ENCODE measurements at regions not wholly inside any gene's neighbourhood (a gene's known extent, or its start where the extent isn't known, plus 50 kb on each side); places are given as distances from the start of the nearest gene placed in this dataset.
"Not testable (repeated sequence)": the region's sequence is repeated elsewhere in the genome, so short reads cannot be mapped to it uniquely, and the experiment has no call there.

- no peak for DNase-seq (ENCODE audit: low read depth)
- H3K4me3 ChIP-seq (ENCODE audit: low read length) = no peak overlapping the region
- TF ChIP-seq CTCF (conservative IDR thresholded peaks at IDR 0.05; ENCODE audit: low read depth, low read length) = no peak
These were observed 922.8 kb upstream of the GJE1 start for GRCh38 chr6:141209890-141210289.

- H3K4me3 ChIP-seq (ENCODE audit: low read length) = no peak overlapping the region
- DNase-seq (ENCODE audit: low read depth) = no peak
- no peak for TF ChIP-seq CTCF (conservative IDR thresholded peaks at IDR 0.05; ENCODE audit: low read depth, low read length)
These were observed 924.6 kb upstream of the GJE1 start for GRCh38 chr6:141208101-141208500.

DNA sequence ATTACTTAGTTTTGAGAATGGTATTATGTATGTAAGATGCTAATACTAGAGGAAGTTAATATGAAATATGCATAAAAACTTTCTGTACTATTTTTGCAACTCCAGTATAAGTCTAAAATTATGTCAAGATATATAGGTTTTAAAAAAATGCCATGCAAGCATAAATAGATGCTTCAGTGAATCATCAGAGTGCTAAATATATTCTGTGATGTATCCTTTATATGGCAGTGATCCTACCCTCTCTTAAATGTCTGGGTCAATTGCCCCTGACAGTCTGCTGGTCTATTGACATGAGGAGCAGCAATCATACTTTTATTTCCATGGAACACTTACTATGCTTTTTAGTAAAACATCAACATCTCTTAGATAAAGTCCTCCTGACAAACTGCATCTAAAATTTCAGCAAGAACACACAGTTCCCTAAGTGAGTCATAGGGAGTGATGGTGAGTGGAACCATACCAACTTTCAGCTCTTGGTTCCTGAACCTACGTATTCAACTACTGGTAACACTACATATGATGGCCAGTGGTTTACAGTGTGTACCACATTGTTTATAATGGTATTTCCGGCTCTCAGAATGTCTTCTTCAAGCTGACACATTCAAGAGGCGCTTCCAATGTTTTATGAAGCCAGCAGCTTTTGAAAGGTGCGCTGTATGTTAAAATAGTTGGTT, 928.7 kb upstream of the GJE1 start:
- no peak overlapping the region for H3K4me3 ChIP-seq (ENCODE audit: low read length)
- no peak for TF ChIP-seq CTCF (conservative IDR thresholded peaks at IDR 0.05; ENCODE audit: low read depth, low read length)
- no peak for DNase-seq (ENCODE audit: low read depth)

- TF ChIP-seq CTCF (conservative IDR thresholded peaks at IDR 0.05; ENCODE audit: low read depth, low read length) = no peak
- H3K4me3 ChIP-seq (ENCODE audit: low read length) = no peak overlapping the region
- no peak for DNase-seq (ENCODE audit: low read depth)
These were observed 930.1 kb upstream of the GJE1 start for GRCh38 chr6:141202626-141203025.

GRCh38 chr6:141199074-141199473, 933.7 kb upstream of the GJE1 start:
- no peak for DNase-seq (ENCODE audit: low read depth)
- TF ChIP-seq CTCF (conservative IDR thresholded peaks at IDR 0.05; ENCODE audit: low read depth, low read length) = no peak
- no peak overlapping the region for H3K4me3 ChIP-seq (ENCODE audit: low read length)

DNA sequence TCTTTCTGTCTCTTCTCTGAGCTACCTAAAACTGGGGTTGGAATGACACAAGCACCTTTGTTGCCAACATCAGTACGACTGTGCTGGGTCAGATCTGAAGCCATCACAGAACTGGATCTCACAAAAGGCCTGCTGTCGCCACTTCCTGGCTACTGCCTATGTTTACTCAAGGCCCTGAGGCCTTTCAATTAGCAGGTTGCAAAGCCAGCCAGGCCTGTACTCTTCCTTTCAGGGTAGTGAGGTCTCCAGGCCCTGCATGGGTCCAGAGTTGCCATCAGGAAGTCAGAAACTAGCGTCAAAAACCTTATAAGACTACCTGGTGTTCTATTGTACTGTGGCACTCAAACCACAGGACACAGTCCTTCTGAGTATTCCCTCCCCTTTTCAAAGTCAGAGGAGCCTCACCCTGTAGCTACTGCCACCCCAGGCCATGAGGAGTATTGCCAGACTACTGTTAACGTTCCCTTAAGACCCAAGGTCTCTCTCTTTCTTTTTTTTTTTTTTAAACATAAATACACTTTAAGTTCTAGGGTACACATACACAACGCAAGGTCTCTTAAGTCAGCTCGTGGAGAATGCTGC, 937.4 kb upstream of the GJE1 start:
- no peak overlapping the region for H3K4me3 ChIP-seq (ENCODE audit: low read length)
- DNase-seq (ENCODE audit: low read depth) = no peak
- no peak for TF ChIP-seq CTCF (conservative IDR thresholded peaks at IDR 0.05; ENCODE audit: low read depth, low read length)

GRCh38 chr6:141183368-141183767, 949.4 kb upstream of the GJE1 start:
- H3K4me3 ChIP-seq (ENCODE audit: low read length) = no peak overlapping the region
- no peak for TF ChIP-seq CTCF (conservative IDR thresholded peaks at IDR 0.05; ENCODE audit: low read depth, low read length)
- DNase-seq (ENCODE audit: low read depth) = no peak

DNA sequence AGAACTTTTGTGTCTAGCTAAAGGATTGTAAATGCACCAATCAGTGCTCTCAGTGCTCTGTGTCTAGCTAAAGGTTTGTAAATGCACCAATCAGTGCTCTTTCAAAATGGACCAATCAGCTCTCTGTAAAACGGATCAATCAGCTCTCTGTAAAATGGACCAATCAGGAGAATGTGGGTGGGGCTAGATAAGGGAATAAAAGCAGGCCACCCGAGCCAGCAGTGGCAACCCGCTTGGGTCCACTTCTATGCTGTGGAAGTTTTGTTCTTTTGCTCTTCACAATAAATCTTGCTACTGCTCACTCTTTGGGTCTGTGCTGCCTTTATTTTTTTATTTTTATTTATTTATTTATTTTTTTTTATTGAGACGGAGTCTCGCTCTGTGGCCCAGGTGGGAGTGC, 957.3 kb upstream of the GJE1 start:
- H3K4me3 ChIP-seq (ENCODE audit: low read length); DNase-seq (ENCODE audit: low read depth): not testable (repeated sequence)
